Smooth muscle cell (in vitro differentiated cells): ENCODE measurements at regions not wholly inside any gene's neighbourhood (a gene's known extent, or its start where the extent isn't known, plus 50 kb on each side); places are given as distances from the start of the nearest gene placed in this dataset.
A peak's percentile ranks its signal among the peaks of the same experiment; 100 is the strongest.
"Not testable (repeated sequence)": the region's sequence is repeated elsewhere in the genome, so short reads cannot be mapped to it uniquely, and the experiment has no call there.

Source experiments
- DNase-seq: peaks from one replicate; lab custom pipeline; 2025; ENCODE audit not compliant: unreplicated experiment; lab: John Stamatoyannopoulos, UW
- H2AFZ ChIP-seq: fragments of 200-600 bp; sonication (generic); 2 replicates; pipeline ENCODE4 v1.6.0; 2016; ENCODE audit warnings: antibody characterized with exemption, low read depth, mild to moderate bottlenecking
- H3F3A ChIP-seq: fragments of 200-600 bp; sonication (generic); 2 replicates; pipeline ENCODE4 v1.6.0; 2017; ENCODE audit warnings: antibody characterized with exemption, low read depth
- H3K27ac ChIP-seq: fragments of 200-600 bp; sonication (generic); 2 replicates; pipeline ENCODE4 v1.5.1; 2016; ENCODE audit warnings: low read depth, mild to moderate bottlenecking
- H3K27me3 ChIP-seq: fragments of 200-600 bp; sonication (generic); 2 replicates; pipeline ENCODE4 v1.6.1; 2016; ENCODE audit warnings: low read depth, mild to moderate bottlenecking
- H3K36me3 ChIP-seq: fragments of 200-600 bp; sonication (generic); 2 replicates; pipeline ENCODE4 v1.5.1; 2016; ENCODE audit warnings: low read depth
- H3K4me1 ChIP-seq: fragments of 200-600 bp; sonication (generic); 2 replicates; pipeline ENCODE4 v1.5.1; 2016; ENCODE audit warnings: low read depth
- H3K4me2 ChIP-seq: fragments of 200-600 bp; sonication (generic); 2 replicates; pipeline ENCODE4 v1.6.0; 2016; ENCODE audit warnings: mild to moderate bottlenecking
- H3K4me3 ChIP-seq: fragments of 200-600 bp; sonication (generic); 2 replicates; pipeline ENCODE4 v1.5.1; 2016; ENCODE audit warnings: mild to moderate bottlenecking
- H3K79me2 ChIP-seq: fragments of 200-600 bp; sonication (generic); 2 replicates; pipeline ENCODE4 v1.6.0; 2016; ENCODE audit warnings: low read depth, mild to moderate bottlenecking
- H3K9ac ChIP-seq: fragments of 200-600 bp; sonication (generic); 2 replicates; pipeline ENCODE4 v1.6.0; 2016; ENCODE audit warnings: low read depth
- H3K9me3 ChIP-seq: fragments of 200-600 bp; sonication (generic); replicated peaks from 2 replicates; pipeline ENCODE4 v1.5.1; 2016; ENCODE audit warnings: low read depth
- H4K20me1 ChIP-seq: fragments of 200-600 bp; sonication (generic); 2 replicates; pipeline ENCODE4 v1.6.0; 2016; ENCODE audit warnings: low read depth
- CTCF ChIP-seq: fragments of 200-600 bp; sonication (generic); IDR thresholded peaks from 2 replicates; pipeline ENCODE4 v1.5.1; 2017; ENCODE audit warnings: borderline replicate concordance, mild to moderate bottlenecking, antibody characterized with exemption; ENCODE audit not compliant: insufficient read depth, poor library complexity, severe bottlenecking
- WGBS: methylation state at CpG from one replicate; pipeline ENCODE4 v1.1.7; 2016; ENCODE audit warnings: low lambda C conversion rate; 5-methylcytosine and 5-hydroxymethylcytosine counted together

- TF ChIP-seq CTCF, result no peak
- no peaks in the 10 kb centered on the region for H3K4me1 ChIP-seq
- H3K27ac ChIP-seq, result no peak overlapping the region
- H3K27me3 ChIP-seq, result no peaks in the 10 kb centered on the region
- no peak overlapping the region for H3K4me2 ChIP-seq
- H3K36me3 ChIP-seq, result no peaks in the 10 kb centered on the region
- H4K20me1 ChIP-seq, result no peaks in the 10 kb centered on the region
- H3K9me3 ChIP-seq, result no peaks in the 10 kb centered on the region
- H3F3A ChIP-seq, result no peaks in the 10 kb centered on the region
- H3K79me2 ChIP-seq, result no peaks in the 10 kb centered on the region
- H3K4me3 ChIP-seq, result no peak overlapping the region
- no peak overlapping the region for H3K9ac ChIP-seq
- no peak for DNase-seq
- 68% methylated on average over 1 of the region's 1 CpG for WGBS
- H2AFZ ChIP-seq, result no peak overlapping the region
These were observed 448.5 kb downstream of the TRAM1L1 start for GRCh38 chr4:116636917-116637316.

DNA sequence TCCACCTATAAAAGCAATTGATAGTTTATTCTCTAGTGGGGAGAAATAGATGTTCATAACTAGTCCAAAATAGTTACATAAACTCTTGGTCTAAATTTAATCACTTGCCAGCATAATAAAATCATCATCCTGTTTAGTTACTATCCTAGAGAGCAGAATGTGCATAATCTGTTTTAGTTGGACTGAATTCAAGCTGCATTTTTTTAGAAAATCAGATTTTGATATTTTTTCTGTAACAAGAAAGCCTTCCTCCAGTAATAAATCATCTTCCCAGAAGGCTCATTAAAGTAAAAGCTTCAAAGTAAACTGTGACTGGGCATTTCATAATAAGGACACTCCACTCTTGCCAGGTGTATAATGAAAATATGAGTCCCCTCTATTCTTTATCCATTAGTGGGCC lies 453.1 kb downstream of the TRAM1L1 start:
- no peaks in the 10 kb centered on the region for H3K27me3 ChIP-seq
- H3F3A ChIP-seq, result no peaks in the 10 kb centered on the region
- H3K79me2 ChIP-seq, result no peaks in the 10 kb centered on the region
- H3K9ac ChIP-seq, result no peak overlapping the region
- H3K36me3 ChIP-seq, result no peaks in the 10 kb centered on the region
- TF ChIP-seq CTCF, result no peak
- H3K9me3 ChIP-seq, result no peaks in the 10 kb centered on the region
- DNase-seq, result no peak
- no peak overlapping the region for H2AFZ ChIP-seq
- no peak overlapping the region for H3K27ac ChIP-seq
- no peaks in the 10 kb centered on the region for H3K4me1 ChIP-seq
- H3K4me2 ChIP-seq, result no peak overlapping the region
- no peaks in the 10 kb centered on the region for H4K20me1 ChIP-seq
- H3K4me3 ChIP-seq, result no peak overlapping the region

- 76% methylated on average over 2 of the region's 2 CpGs for WGBS
- no peak for TF ChIP-seq CTCF
- no peak overlapping the region for H3K27ac ChIP-seq
- H3K79me2 ChIP-seq, result no peaks in the 10 kb centered on the region
- DNase-seq, result no peak
- H3K9me3 ChIP-seq, result no peaks in the 10 kb centered on the region
- no peak overlapping the region for H3K4me2 ChIP-seq
- no peaks in the 10 kb centered on the region for H3K4me1 ChIP-seq
- H3F3A ChIP-seq, result no peaks in the 10 kb centered on the region
- H2AFZ ChIP-seq, result no peak overlapping the region
- H3K9ac ChIP-seq, result no peak overlapping the region
- no peak overlapping the region for H3K4me3 ChIP-seq
- H4K20me1 ChIP-seq, result no peaks in the 10 kb centered on the region
- H3K27me3 ChIP-seq, result no peaks in the 10 kb centered on the region
- H3K36me3 ChIP-seq, result no peaks in the 10 kb centered on the region
These were observed 456.8 kb downstream of the TRAM1L1 start for GRCh38 chr4:116628598-116628997.

DNA sequence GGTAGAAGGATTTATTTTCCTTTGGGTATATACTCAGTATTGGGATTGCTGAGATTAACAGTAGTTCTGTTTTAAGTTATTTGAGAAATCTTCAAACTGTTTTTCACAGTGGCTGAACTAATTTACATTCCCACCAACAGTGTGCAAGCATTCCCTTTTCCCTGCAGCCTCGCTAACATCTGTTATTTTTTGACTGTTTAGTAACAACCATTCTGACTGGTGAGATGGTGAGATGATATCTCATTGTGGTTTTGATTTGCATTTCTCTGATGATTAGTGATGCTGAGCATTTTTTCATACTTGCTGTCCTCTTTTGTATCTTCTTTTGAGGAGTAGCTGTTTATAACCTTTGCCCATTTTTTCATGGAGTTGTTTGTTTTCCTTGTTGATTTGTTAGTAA lies 457.8 kb downstream of the TRAM1L1 start:
- Histone ChIP-seq H3K4me2 (no peak overlapping the region), H3K79me2 (no peaks in the 10 kb centered on the region), H4K20me1 (no peaks in the 10 kb centered on the region), H3K4me3 (no peak overlapping the region), H3K4me1 (no peaks in the 10 kb centered on the region), H3K27me3 (no peaks in the 10 kb centered on the region), H3K36me3 (no peaks in the 10 kb centered on the region), H2AFZ (no peak overlapping the region), H3F3A (no peaks in the 10 kb centered on the region), H3K9ac (no peak overlapping the region), H3K27ac (no peak overlapping the region), H3K9me3 (no peaks in the 10 kb centered on the region)
- WGBS, result 36% methylated on average over 1 of the region's 1 CpG
- DNase-seq, result no peak
- no peak for TF ChIP-seq CTCF

DNA sequence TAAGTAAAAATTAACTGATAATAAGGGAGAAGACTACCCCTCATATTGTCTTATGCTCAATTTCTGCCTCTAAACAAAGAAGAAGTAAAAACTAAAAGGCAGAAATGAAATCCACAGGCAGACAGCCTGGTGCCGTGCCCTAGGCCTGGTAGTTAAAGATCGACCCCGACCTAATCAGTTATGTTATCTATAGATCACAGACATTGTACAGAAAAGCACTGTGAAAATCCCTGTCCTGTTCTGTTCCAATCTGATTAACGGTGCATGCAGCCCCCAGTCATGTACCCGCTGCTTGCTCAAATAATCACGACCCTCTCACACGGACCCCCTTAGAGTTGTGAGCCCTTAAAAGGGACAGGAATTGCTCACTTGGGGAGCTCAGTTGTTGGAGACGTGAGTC lies 465.9 kb downstream of the TRAM1L1 start:
- not testable (repeated sequence) for H3K4me1 ChIP-seq, H3K27ac ChIP-seq, H3K4me3 ChIP-seq, H3K27me3 ChIP-seq, H4K20me1 ChIP-seq, H3K79me2 ChIP-seq, H3K4me2 ChIP-seq, H3F3A ChIP-seq, H3K9ac ChIP-seq, H3K36me3 ChIP-seq, H3K9me3 ChIP-seq, DNase-seq
- peak overlapping the region; percentile 30 for H2AFZ ChIP-seq
- 29% methylated on average over 8 of the region's 8 CpGs for WGBS
